ENCODE measurements at regions not wholly inside any gene's neighbourhood (a gene's known extent, or its start where the extent isn't known, plus 50 kb on each side); places are given as distances from the start of the nearest gene placed in this dataset.

GRCh38 chr10:94200146-94200837 lies 162.4 kb downstream of the NOC3L start:
- TF ChIP-seq CTCF (IDR thresholded peaks at IDR 0.05): no peak
- TF ChIP-seq POLR2AphosphoS5 (IDR thresholded peaks at IDR 0.05; ENCODE audit: low read depth, low read length): no peak
